Posterior vena cava (tissue), 2 donors: ENCODE measurements at regions not wholly inside any gene's neighbourhood (a gene's known extent, or its start where the extent isn't known, plus 50 kb on each side); places are given as distances from the start of the nearest gene placed in this dataset.
"Not testable (repeated sequence)": the region's sequence is repeated elsewhere in the genome, so short reads cannot be mapped to it uniquely, and the experiment has no call there.

ENCODE experiments used
- DNase-seq: peaks from one replicate; pipeline ENCODE4 v3.0.0-alpha.2; 2020; ENCODE audit warnings: low spot score
- intact Hi-C, 2 donors: fragments of 100-400 bp; cut with DNase I; formaldehyde crosslinking; loops; one replicate each; pipeline versions ENCODE4 v1.14.1 to v1.14.2; 2022 to 2023
- donor health status: DM: yes; HTN: yes; CAD: no.
- donor health status: DM: yes; HTN: yes; CAD: no.

GRCh38 chr16:59047114-59047513 is 313.0 kb upstream of the GOT2 start:
- DNase-seq, result no peak
- intact Hi-C loops, result no loop called here

GRCh38 chr16:59046335-59046734 is 312.2 kb upstream of the GOT2 start:
- intact Hi-C loops, result no loop called here
- DNase-seq, result no peak

- intact Hi-C loops, result no loop called here
- no peak for DNase-seq
Measured at GRCh38 chr16:59045501-59045900, 311.4 kb upstream of the GOT2 start.

- intact Hi-C loops, result no loop called here
Measured at GRCh38 chr16:59044616-59045015, 310.5 kb upstream of the GOT2 start.

GRCh38 chr16:59042301-59042700 is 308.2 kb upstream of the GOT2 start:
- DNase-seq, result no peak
- intact Hi-C loops, result no loop called here

More at GRCh38 chr16:59044616-59045015, 310.5 kb upstream of the GOT2 start:
- no peak for DNase-seq

GRCh38 chr16:59039066-59039720 is 305.1 kb upstream of the GOT2 start:
- no peak for DNase-seq
- intact Hi-C loops, result no loop called here

GRCh38 chr16:59030923-59031485 is 296.9 kb upstream of the GOT2 start:
- intact Hi-C loops, result no loop called here
- no peak for DNase-seq

- intact Hi-C loops, result no loop called here
- DNase-seq, result no peak
Measured at GRCh38 chr16:59021751-59022150, 287.6 kb upstream of the GOT2 start.

GRCh38 chr16:59013930-59014329 is 279.8 kb upstream of the GOT2 start:
- intact Hi-C loops, result loop anchor here in 1 of 2 donors (10.0 kb wide), 1 partner anchor 899 kb away; no protein-coding TSS in a partner anchor
- DNase-seq, result no peak

- no peak for DNase-seq
- intact Hi-C loops, result no loop called here
Measured at GRCh38 chr16:58999762-59000161, 265.6 kb upstream of the GOT2 start.

- intact Hi-C loops, DNase-seq: not testable (repeated sequence)
Measured at GRCh38 chr16:58992755-58993154, 258.6 kb upstream of the GOT2 start.

GRCh38 chr16:58983181-58983965 is 249.3 kb upstream of the GOT2 start:
- intact Hi-C loops, DNase-seq: not testable (repeated sequence)

- intact Hi-C loops, result no loop called here
- DNase-seq, result no peak
Measured at GRCh38 chr16:58970775-58971174, 236.7 kb upstream of the GOT2 start.

- intact Hi-C loops, result loop anchor here in 1 of 2 donors (5.0 kb wide), 1 partner anchor 1664 kb away; no protein-coding TSS in a partner anchor
- no peak for DNase-seq
Measured at GRCh38 chr16:58963479-58963878, 229.4 kb upstream of the GOT2 start.

GRCh38 chr16:58962811-58963210 is 228.7 kb upstream of the GOT2 start:
- intact Hi-C loops, result loop anchor here in 1 of 2 donors (5.0 kb wide), 1 partner anchor 1664 kb away; no protein-coding TSS in a partner anchor
- no peak for DNase-seq

- intact Hi-C loops, result loop anchor here in 1 of 2 donors (5.0 kb wide), 1 partner anchor 1667 kb away; no protein-coding TSS in a partner anchor
Measured at GRCh38 chr16:58960484-58960883, 226.4 kb upstream of the GOT2 start.

GRCh38 chr16:58960034-58960433 is 225.9 kb upstream of the GOT2 start:
- no peak for DNase-seq
- intact Hi-C loops, result loop anchor here in 1 of 2 donors (5.0 kb wide), 1 partner anchor 1667 kb away; no protein-coding TSS in a partner anchor

More at GRCh38 chr16:58960484-58960883, 226.4 kb upstream of the GOT2 start:
- no peak for DNase-seq

- intact Hi-C loops, result no loop called here
- no peak for DNase-seq
Measured at GRCh38 chr16:58958749-58959148, 224.6 kb upstream of the GOT2 start.

GRCh38 chr16:58948244-58948643 is 214.1 kb upstream of the GOT2 start:
- DNase-seq, result no peak
- intact Hi-C loops, result no loop called here

GRCh38 chr16:58940609-58941008 is 206.5 kb upstream of the GOT2 start:
- no peak for DNase-seq
- intact Hi-C loops, result no loop called here
